ENCODE measurements at regions not wholly inside any gene's neighbourhood (a gene's known extent, or its start where the extent isn't known, plus 50 kb on each side); places are given as distances from the start of the nearest gene placed in this dataset.

DNA sequence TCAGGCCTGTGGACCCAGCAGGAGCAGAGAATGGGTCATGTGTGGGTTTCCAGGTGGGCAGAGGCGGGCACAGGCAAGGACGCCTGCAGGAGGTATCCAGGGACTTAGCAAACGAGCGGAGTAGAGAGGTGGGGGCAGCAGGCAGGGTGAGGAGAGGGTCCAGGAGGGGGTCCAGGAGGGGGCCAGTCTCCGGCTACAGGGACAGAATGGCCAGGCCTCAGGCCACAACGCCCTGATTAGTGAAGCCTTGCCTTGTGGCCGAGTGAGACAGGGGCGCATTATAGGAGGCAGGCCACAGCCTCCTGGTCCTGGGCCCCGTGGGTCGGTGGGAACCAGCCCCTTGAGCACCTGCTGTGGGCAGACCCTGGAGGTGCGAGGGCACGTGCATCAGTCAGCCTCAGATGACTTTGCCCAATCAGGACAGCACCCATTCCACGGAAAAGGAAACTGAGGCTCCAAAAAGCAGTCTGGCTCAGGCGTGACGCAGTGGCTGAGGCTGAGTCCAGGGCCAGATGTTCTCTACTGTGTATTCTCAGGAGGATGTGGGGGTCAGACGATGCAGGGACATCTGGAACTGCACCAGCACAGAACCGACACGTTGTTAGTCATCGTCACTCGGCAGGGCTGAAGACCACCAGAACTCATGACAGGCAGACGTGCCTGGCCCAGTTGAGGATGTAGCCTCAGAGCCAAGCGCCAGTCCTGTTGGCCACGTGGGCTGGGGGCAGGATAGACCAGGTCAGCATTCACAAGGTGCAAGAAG, 113.7 kb downstream of the CRYAA start:
- no peak for TF ChIP-seq POLR2A (IDR thresholded peaks at IDR 0.05)
- TF ChIP-seq, protein P1, sequence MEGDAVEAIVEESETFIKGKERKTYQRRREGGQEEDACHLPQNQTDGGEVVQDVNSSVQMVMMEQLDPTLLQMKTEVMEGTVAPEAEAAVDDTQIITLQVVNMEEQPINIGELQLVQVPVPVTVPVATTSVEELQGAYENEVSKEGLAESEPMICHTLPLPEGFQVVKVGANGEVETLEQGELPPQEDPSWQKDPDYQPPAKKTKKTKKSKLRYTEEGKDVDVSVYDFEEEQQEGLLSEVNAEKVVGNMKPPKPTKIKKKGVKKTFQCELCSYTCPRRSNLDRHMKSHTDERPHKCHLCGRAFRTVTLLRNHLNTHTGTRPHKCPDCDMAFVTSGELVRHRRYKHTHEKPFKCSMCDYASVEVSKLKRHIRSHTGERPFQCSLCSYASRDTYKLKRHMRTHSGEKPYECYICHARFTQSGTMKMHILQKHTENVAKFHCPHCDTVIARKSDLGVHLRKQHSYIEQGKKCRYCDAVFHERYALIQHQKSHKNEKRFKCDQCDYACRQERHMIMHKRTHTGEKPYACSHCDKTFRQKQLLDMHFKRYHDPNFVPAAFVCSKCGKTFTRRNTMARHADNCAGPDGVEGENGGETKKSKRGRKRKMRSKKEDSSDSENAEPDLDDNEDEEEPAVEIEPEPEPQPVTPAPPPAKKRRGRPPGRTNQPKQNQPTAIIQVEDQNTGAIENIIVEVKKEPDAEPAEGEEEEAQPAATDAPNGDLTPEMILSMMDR (IDR thresholded peaks at IDR 0.05) = no peak
- DNase-seq (peak in 3 of 5 donors; percentile 25 to 47 (median 35)), ATAC-seq (no peak)
- Histone ChIP-seq H3K9me3 (peaks cover 0 to 3% (median 0%) of the 10 kb centered on the region in 12 donors), H3K27me3 (peaks cover 0 to 3% (median 0%) of the 10 kb centered on the region in 9 donors), H3K4me1 (peaks cover 0 to 14% (median 5%) of the 10 kb centered on the region in 12 donors), H3K4me3 (no peak overlapping the region), H3K27ac (no peak overlapping the region), H3K36me3 (no peaks in the 10 kb centered on the region)
- WGBS, 4 donors = 73 to 85% (median 84%) methylated on average over 18 to 23 of the region's 23 CpGs
- intact Hi-C loops (cut with DNase I) = no loop called here

DNA sequence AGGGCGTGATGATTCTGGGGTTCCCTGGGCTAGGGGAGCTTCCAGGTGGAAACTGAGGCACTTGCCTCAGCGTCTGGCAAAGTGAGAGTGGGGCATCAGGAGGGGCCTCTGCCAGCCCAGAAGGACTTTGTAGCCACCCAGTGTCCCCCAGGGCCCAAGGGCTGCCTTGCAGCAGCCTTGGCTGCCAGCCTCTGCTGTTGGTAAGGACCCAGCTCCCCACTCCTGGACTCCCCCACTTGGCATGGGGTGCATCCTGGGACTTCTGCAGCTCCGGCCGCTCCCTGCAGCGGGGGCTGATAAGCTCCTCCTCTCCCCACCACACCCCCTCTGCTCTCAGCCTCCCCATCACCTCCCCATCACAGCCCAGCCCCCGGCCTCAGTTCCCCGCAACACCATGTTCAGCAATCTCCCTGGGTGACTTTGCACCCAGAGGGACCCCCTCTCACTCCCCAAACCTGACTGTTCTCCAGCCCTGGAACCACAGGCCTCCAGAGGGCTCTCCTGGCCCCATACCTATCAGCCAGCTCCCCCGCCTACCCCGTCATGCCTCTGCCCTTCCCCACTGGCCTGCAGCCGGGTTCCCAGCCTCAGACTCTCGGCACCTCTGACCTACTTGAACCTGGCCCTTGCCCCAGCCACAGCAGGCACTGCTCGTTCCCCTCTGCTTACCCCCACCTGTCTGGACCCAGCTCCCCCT, 113.0 kb downstream of the CRYAA start:
- intact Hi-C loops (cut with DNase I) = no loop called here
- Histone ChIP-seq H3K4me1 (peaks cover 0 to 17% (median 6%) of the 10 kb centered on the region in 12 donors), H3K36me3 (no peaks in the 10 kb centered on the region), H3K27ac (no peak overlapping the region), H3K9me3 (peaks cover 0 to 3% (median 0%) of the 10 kb centered on the region in 12 donors), H3K27me3 (peaks cover 0 to 3% (median 0%) of the 10 kb centered on the region in 9 donors), H3K4me3 (no peak overlapping the region)
- ATAC-seq (no peak), DNase-seq (peak in 3 of 5 donors; percentile 17 to 56 (median 19))
- WGBS, 4 donors = 89 to 95% (median 90%) methylated on average over 12 of the region's 12 CpGs
- no peak for TF ChIP-seq POLR2A (IDR thresholded peaks at IDR 0.05)
- TF ChIP-seq, protein P1 (IDR thresholded peaks at IDR 0.05) = no peak

DNA sequence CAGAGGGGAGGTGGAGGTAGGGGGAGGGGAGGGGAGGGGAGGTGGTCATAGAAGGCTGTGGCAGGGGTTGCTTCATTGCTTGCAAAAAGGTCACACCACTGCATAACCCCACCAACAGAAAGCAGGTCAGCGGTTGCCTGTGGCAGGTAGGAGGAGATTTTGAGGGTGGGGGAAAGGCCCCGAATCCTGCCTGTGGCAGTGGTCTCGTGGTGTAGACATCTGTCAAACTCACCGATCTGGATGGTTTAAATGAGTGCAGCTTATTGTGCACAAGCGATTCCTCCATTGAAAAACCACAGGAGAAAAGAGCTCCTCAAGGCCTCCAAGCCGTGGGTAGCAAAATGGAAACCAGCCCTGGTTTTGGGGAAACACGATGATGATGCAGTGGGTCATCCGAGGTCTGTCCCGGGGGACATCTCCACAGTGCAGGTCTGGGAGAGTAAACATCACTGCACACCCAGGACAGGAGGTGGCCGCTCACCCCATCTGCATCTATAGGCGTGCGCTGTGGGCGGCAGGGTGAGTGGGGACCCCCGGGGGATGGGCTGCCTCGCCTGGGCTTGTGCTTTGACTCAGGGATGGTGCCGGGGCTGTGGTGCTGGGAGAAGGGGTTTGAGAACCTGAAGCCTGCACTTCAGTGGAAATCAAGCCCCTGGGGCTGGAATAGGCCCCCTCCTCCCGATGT, 112.3 kb downstream of the CRYAA start:
- H3K9me3 ChIP-seq = peaks cover 0 to 3% (median 0%) of the 10 kb centered on the region in 12 donors
- intact Hi-C loops (cut with DNase I) = no loop called here
- no peak for ATAC-seq
- peaks cover 0 to 3% (median 0%) of the 10 kb centered on the region in 9 donors for H3K27me3 ChIP-seq
- no peak overlapping the region for H3K4me3 ChIP-seq
- WGBS, 4 donors = 78 to 80% (median 79%) methylated on average over 17 of the region's 17 CpGs
- peak in 3 of 5 donors; percentile 4 to 60 (median 23) for DNase-seq
- no peaks in the 10 kb centered on the region for H3K36me3 ChIP-seq
- peaks cover 0 to 17% (median 6%) of the 10 kb centered on the region in 12 donors for H3K4me1 ChIP-seq
- no peak for TF ChIP-seq POLR2A (IDR thresholded peaks at IDR 0.05)
- TF ChIP-seq, protein P1 (IDR thresholded peaks at IDR 0.05) = no peak
- no peak overlapping the region for H3K27ac ChIP-seq

DNA sequence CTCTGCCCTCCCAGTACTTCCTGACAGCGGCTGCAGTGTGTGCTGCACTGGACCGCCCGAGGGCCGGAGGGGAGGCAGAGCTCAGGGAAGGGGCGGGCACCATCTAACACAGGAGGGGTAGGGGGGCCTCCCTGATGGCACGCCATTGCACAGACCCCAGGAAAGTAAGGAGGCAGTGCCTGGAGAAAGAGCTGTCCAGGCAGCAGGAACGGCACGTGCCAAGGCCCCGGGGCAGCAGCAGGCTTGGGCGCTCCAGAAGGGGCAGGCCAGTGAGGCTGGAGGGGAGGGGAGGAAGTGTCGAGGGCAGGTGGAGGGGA, 110.7 kb downstream of the CRYAA start:
- peaks cover 0 to 5% (median 0%) of the 10 kb centered on the region in 9 donors for H3K27me3 ChIP-seq
- DNase-seq = peak in 3 of 5 donors; percentile 5 to 22 (median 19)

More for the DNA sequence above, 110.7 kb downstream of the CRYAA start:
- H3K27ac ChIP-seq = no peak overlapping the region
- no peak for ATAC-seq
- TF ChIP-seq, protein P1 (IDR thresholded peaks at IDR 0.05) = no peak
- no peak for TF ChIP-seq POLR2A (IDR thresholded peaks at IDR 0.05)
- H3K4me1 ChIP-seq = peaks cover 0 to 17% (median 6%) of the 10 kb centered on the region in 12 donors
- no peak overlapping the region for H3K4me3 ChIP-seq
- intact Hi-C loops (cut with DNase I) = no loop called here
- WGBS, 4 donors = 74 to 84% (median 80%) methylated on average over 8 to 11 of the region's 11 CpGs
- peaks cover 0 to 2% (median 0%) of the 10 kb centered on the region in 12 donors for H3K9me3 ChIP-seq
- no peaks in the 10 kb centered on the region for H3K36me3 ChIP-seq
